CD4-positive, alpha-beta memory T cell (primary cell): ENCODE measurements at regions not wholly inside any gene's neighbourhood (a gene's known extent, or its start where the extent isn't known, plus 50 kb on each side); places are given as distances from the start of the nearest gene placed in this dataset.
"Not testable (repeated sequence)": the region's sequence is repeated elsewhere in the genome, so short reads cannot be mapped to it uniquely, and the experiment has no call there.

Experiments
- CTCF ChIA-PET: fragments of 350-600 bp; sonication (Branson Sonifier 250); formaldehyde crosslinking; loops from one replicate; lab custom pipeline; 2021; ENCODE audit warnings: inconsistent platforms; ENCODE audit not compliant: partially characterized antibody; lab: Charles Lee
- POLR2A ChIA-PET: fragments of 350-600 bp; sonication (Branson Sonifier 250); formaldehyde crosslinking; loops from one replicate; lab custom pipeline; 2021; ENCODE audit not compliant: partially characterized antibody; lab: Charles Lee
- DNase-seq, 5 donors: peaks; one replicate each; pipeline versions ENCODE4 v3.0.0 to v3.0.0-alpha.2; 2020 to 2022; ENCODE audit warnings: mixed read lengths in 1 of 5
- H3K27ac ChIP-seq: one replicate; pipeline ENCODE4 v1.7.0; 2013; ENCODE audit warnings: low read depth, low read length
- H3K27me3 ChIP-seq: 2 replicates; pipeline ENCODE4 v1.7.0; 2013; ENCODE audit warnings: mild to moderate bottlenecking, low read length, moderate library complexity; ENCODE audit not compliant: insufficient read depth
- H3K36me3 ChIP-seq: 2 replicates; pipeline ENCODE4 v1.7.0; 2013; ENCODE audit warnings: mild to moderate bottlenecking, low read length, moderate library complexity; ENCODE audit not compliant: insufficient read depth
- H3K4me1 ChIP-seq: 2 replicates; pipeline ENCODE4 v1.7.0; 2013; ENCODE audit warnings: mild to moderate bottlenecking, low read length, moderate library complexity; ENCODE audit not compliant: insufficient read depth
- H3K4me3 ChIP-seq, 2 donors: one replicate each; pipeline ENCODE4 v1.7.0; 2013; ENCODE audit warnings: low read length in 2 of 2, mild to moderate bottlenecking in 1 of 2
- H3K9me3 ChIP-seq, 2 donors: one replicate each; pipeline ENCODE4 v1.7.0; 2013; ENCODE audit warnings: low read length in 2 of 2, control low read depth in 1 of 2; ENCODE audit not compliant: control insufficient read depth in 1 of 2
- H3K27ac Mint-ChIP-seq, 7 donors: one replicate each; pipeline ENCODE4 v1.8.0; 2020 to 2021; ENCODE audit warnings: mixed read lengths in 7 of 7, mild to moderate bottlenecking in 6 of 7, inconsistent platforms in 3 of 7, moderate library complexity in 3 of 7
- H3K27me3 Mint-ChIP-seq, 2 donors: one replicate each; pipeline ENCODE4 v1.8.0; 2020 to 2021; ENCODE audit warnings: mixed read lengths in 2 of 2
- H3K36me3 Mint-ChIP-seq, 2 donors: one replicate each; pipeline ENCODE4 v1.8.0; 2020 to 2021; ENCODE audit warnings: mixed read lengths in 2 of 2, inconsistent platforms in 1 of 2, mild to moderate bottlenecking in 1 of 2
- H3K4me1 Mint-ChIP-seq, 4 donors: one replicate each; pipeline ENCODE4 v1.8.0; 2020 to 2021; ENCODE audit warnings: mixed read lengths in 4 of 4, mild to moderate bottlenecking in 1 of 4
- H3K4me3 Mint-ChIP-seq, 8 donors: one replicate each; pipeline ENCODE4 v1.8.0; 2020 to 2021; ENCODE audit warnings: mixed read lengths in 8 of 8, mild to moderate bottlenecking in 7 of 8, moderate library complexity in 6 of 8, inconsistent platforms in 3 of 8
- H3K9me3 Mint-ChIP-seq, 8 donors: one replicate each; pipeline ENCODE4 v1.8.0; 2020 to 2021; ENCODE audit warnings: mixed read lengths in 8 of 8, mild to moderate bottlenecking in 5 of 8, inconsistent platforms in 3 of 8, moderate library complexity in 1 of 8
- intact Hi-C: fragments of 100-400 bp; cut with micrococcal nuclease; formaldehyde crosslinking; loops from one replicate; pipeline ENCODE4 v1.15.1; 2023

GRCh38 chr20:29120088-29120487, 2137.4 kb upstream of the DEFB115 start:
- H3K9me3 Mint-ChIP-seq = peaks cover 4 to 66% (median 32%) of the 10 kb centered on the region in 8 donors
- CTCF ChIA-PET, H3K4me1 Mint-ChIP-seq, H3K4me3 ChIP-seq, POLR2A ChIA-PET, H3K27me3 Mint-ChIP-seq, DNase-seq, H3K27me3 ChIP-seq, H3K27ac ChIP-seq, H3K9me3 ChIP-seq, H3K4me1 ChIP-seq, H3K36me3 ChIP-seq, H3K27ac Mint-ChIP-seq, H3K36me3 Mint-ChIP-seq, H3K4me3 Mint-ChIP-seq: not testable (repeated sequence)
- intact Hi-C loops = loop anchor here (10.0 kb wide), 1 partner anchor 765 kb away; no protein-coding TSS in a partner anchor

- CTCF ChIA-PET, H3K36me3 ChIP-seq, H3K27me3 Mint-ChIP-seq, H3K4me1 ChIP-seq, H3K36me3 Mint-ChIP-seq, POLR2A ChIA-PET, H3K27me3 ChIP-seq, H3K4me3 ChIP-seq, H3K27ac Mint-ChIP-seq, H3K4me1 Mint-ChIP-seq, H3K27ac ChIP-seq, H3K9me3 ChIP-seq, H3K4me3 Mint-ChIP-seq, DNase-seq: not testable (repeated sequence)
- peaks cover 3 to 64% (median 31%) of the 10 kb centered on the region in 8 donors for H3K9me3 Mint-ChIP-seq
- intact Hi-C loops = loop anchor here (10.0 kb wide), 1 partner anchor 764 kb away; no protein-coding TSS in a partner anchor
These were observed 2136.9 kb upstream of the DEFB115 start for GRCh38 chr20:29120575-29120974.

- H3K27me3 Mint-ChIP-seq, H3K4me1 ChIP-seq, H3K4me1 Mint-ChIP-seq, H3K36me3 Mint-ChIP-seq, H3K4me3 ChIP-seq, H3K27ac ChIP-seq, H3K36me3 ChIP-seq, H3K9me3 ChIP-seq, POLR2A ChIA-PET, H3K27me3 ChIP-seq, CTCF ChIA-PET, H3K27ac Mint-ChIP-seq, DNase-seq, H3K4me3 Mint-ChIP-seq: not testable (repeated sequence)
- intact Hi-C loops = loop anchor here (10.0 kb wide), 1 partner anchor 762 kb away; no protein-coding TSS in a partner anchor
- peaks cover 0 to 50% (median 26%) of the 10 kb centered on the region in 8 donors for H3K9me3 Mint-ChIP-seq
These were observed 2134.7 kb upstream of the DEFB115 start for GRCh38 chr20:29122784-29123183.

- ChIA-PET POLR2A (no interaction called here), CTCF (no interaction called here)
- Mint-ChIP-seq H3K27me3 (no peaks in the 10 kb centered on the region), H3K4me3 (no peak overlapping the region), H3K27ac (no peak overlapping the region), H3K36me3 (peaks cover 1 to 3% of the 10 kb centered on the region in 2 donors), H3K4me1 (no peaks in the 10 kb centered on the region), H3K9me3 (peaks cover 0 to 42% (median 21%) of the 10 kb centered on the region in 8 donors)
- H3K9me3 ChIP-seq = peaks cover 0 to 3% of the 10 kb centered on the region in 2 donors
- no peak overlapping the region for H3K27ac ChIP-seq
- intact Hi-C loops = loop anchor here (10.0 kb wide), 1 partner anchor 761 kb away; no protein-coding TSS in a partner anchor
- H3K4me3 ChIP-seq = no peak overlapping the region
- DNase-seq = no peak
- no peaks in the 10 kb centered on the region for H3K4me1 ChIP-seq
- H3K36me3 ChIP-seq = no peaks in the 10 kb centered on the region
- H3K27me3 ChIP-seq = no peaks in the 10 kb centered on the region
These were observed 2133.6 kb upstream of the DEFB115 start for GRCh38 chr20:29123861-29124260.
